WTC11 (cell line): ENCODE measurements at regions not wholly inside any gene's neighbourhood (a gene's known extent, or its start where the extent isn't known, plus 50 kb on each side); places are given as distances from the start of the nearest gene placed in this dataset.

ENCODE experiments used
- ATAC-seq: fragments of 200-7000 bp; cut with Tn5 transposase; 2 replicates; pipeline ENCODE4 v1.10.0; 2021; ENCODE audit warnings: mild to moderate bottlenecking, moderate library complexity
- CTCF ChIA-PET: fragments of 300-600 bp; sonication (Branson Sonifier 250); formaldehyde crosslinking; loops from one replicate; lab custom pipeline; 2021; ENCODE audit warnings: antibody characterized with exemption; lab: Charles Lee
- POLR2A ChIA-PET: fragments of 350-600 bp; sonication (Branson Sonifier 250); formaldehyde crosslinking; loops from one replicate; lab custom pipeline; 2021; ENCODE audit warnings: antibody characterized with exemption; lab: Charles Lee
- DNase-seq: peaks from one replicate; pipeline ENCODE4 v3.0.0; 2021; ENCODE audit warnings: low spot score
- H3K27ac Mint-ChIP-seq: 2 replicates; pipeline ENCODE4 v1.8.0; 2021; ENCODE audit warnings: mixed read lengths
- H3K27me3 Mint-ChIP-seq: 2 replicates; pipeline ENCODE4 v1.8.0; 2021; ENCODE audit warnings: low read depth, mild to moderate bottlenecking, moderate library complexity, mixed read lengths
- H3K36me3 Mint-ChIP-seq: 2 replicates; pipeline ENCODE4 v1.8.0; 2021; ENCODE audit warnings: mixed read lengths
- H3K4me1 Mint-ChIP-seq: 2 replicates; pipeline ENCODE4 v1.8.0; 2022; ENCODE audit warnings: mixed read lengths
- H3K4me3 Mint-ChIP-seq: 2 replicates; pipeline ENCODE4 v1.8.0; 2021; ENCODE audit warnings: mild to moderate bottlenecking, moderate library complexity, mixed read lengths
- H3K9me3 Mint-ChIP-seq: 2 replicates; pipeline ENCODE4 v1.8.0; 2021; ENCODE audit warnings: mixed read lengths
- ELF4 ChIP-seq: sonication (generic); formaldehyde crosslinking; IDR thresholded peaks from 2 replicates; pipeline ENCODE4 v1.8.1; 2022; ENCODE audit warnings: low read depth, mild to moderate bottlenecking, moderate library complexity, missing genetic modification reagents
- GABPB1 ChIP-seq: sonication (generic); formaldehyde crosslinking; IDR thresholded peaks from 2 replicates; pipeline ENCODE4 v1.8.1; 2023; ENCODE audit warnings: mild to moderate bottlenecking, missing genetic modification reagents
- MXD4 ChIP-seq: fragments of 250-450 bp; sonication (Bioruptor Pico); IDR thresholded peaks from 2 replicates; pipeline ENCODE4 v1.8.0; 2021; ENCODE audit warnings: mild to moderate bottlenecking, moderate library complexity, borderline replicate concordance
- MYBL2 ChIP-seq: sonication (generic); formaldehyde crosslinking; IDR thresholded peaks from 2 replicates; pipeline ENCODE4 v1.8.1; 2023; ENCODE audit warnings: mild to moderate bottlenecking, moderate library complexity, missing genetic modification reagents
- SMAD4 ChIP-seq: sonication (generic); formaldehyde crosslinking; IDR thresholded peaks from 2 replicates; pipeline ENCODE4 v1.8.0; 2022; ENCODE audit warnings: mild to moderate bottlenecking, missing genetic modification reagents
- TEAD1 ChIP-seq: sonication (generic); formaldehyde crosslinking; IDR thresholded peaks from 2 replicates; pipeline ENCODE4 v1.8.0; 2022; ENCODE audit warnings: mild to moderate bottlenecking, missing genetic modification reagents
- ZNF219 ChIP-seq: sonication (generic); formaldehyde crosslinking; IDR thresholded peaks from 2 replicates; pipeline ENCODE4 v1.8.0; 2023; ENCODE audit warnings: missing genetic modification reagents, mild to moderate bottlenecking, borderline replicate concordance
- ZNF396 ChIP-seq: fragments of 250-450 bp; sonication (Bioruptor Pico); IDR thresholded peaks from 2 replicates; pipeline ENCODE4 v1.8.0; 2021; ENCODE audit warnings: mild to moderate bottlenecking, moderate library complexity, borderline replicate concordance
- ZNF423 ChIP-seq: fragments of 250-450 bp; sonication (Bioruptor Pico); IDR thresholded peaks from 2 replicates; pipeline ENCODE4 v2.1.2; 2022; ENCODE audit warnings: mild to moderate bottlenecking, moderate library complexity
- TF ChIP-seq, protein P1 (sequence below): sonication (generic); formaldehyde crosslinking; IDR thresholded peaks from 2 replicates; pipeline ENCODE4 v1.8.1; 2022; ENCODE audit warnings: mild to moderate bottlenecking, missing genetic modification reagents, moderate library complexity, borderline replicate concordance
- TF ChIP-seq, protein P2 (sequence below): sonication (generic); formaldehyde crosslinking; IDR thresholded peaks from 2 replicates; pipeline ENCODE4 v1.8.0; 2022; ENCODE audit warnings: mild to moderate bottlenecking, missing genetic modification reagents
- TF ChIP-seq, protein P3 (sequence below): sonication (generic); formaldehyde crosslinking; IDR thresholded peaks from 2 replicates; pipeline ENCODE4 v1.8.1; 2023; ENCODE audit warnings: mild to moderate bottlenecking, missing genetic modification reagents
- TF ChIP-seq, protein P4 (sequence below): sonication (generic); formaldehyde crosslinking; conservative IDR thresholded peaks from 2 replicates; pipeline ENCODE4 v1.8.1; 2023; ENCODE audit warnings: mild to moderate bottlenecking, low read depth, missing genetic modification reagents, moderate library complexity
- TF ChIP-seq, protein P5 (sequence below): sonication (generic); formaldehyde crosslinking; IDR thresholded peaks from 2 replicates; pipeline ENCODE4 v1.8.1; 2022; ENCODE audit warnings: low read depth, missing genetic modification reagents, borderline replicate concordance

DNA sequence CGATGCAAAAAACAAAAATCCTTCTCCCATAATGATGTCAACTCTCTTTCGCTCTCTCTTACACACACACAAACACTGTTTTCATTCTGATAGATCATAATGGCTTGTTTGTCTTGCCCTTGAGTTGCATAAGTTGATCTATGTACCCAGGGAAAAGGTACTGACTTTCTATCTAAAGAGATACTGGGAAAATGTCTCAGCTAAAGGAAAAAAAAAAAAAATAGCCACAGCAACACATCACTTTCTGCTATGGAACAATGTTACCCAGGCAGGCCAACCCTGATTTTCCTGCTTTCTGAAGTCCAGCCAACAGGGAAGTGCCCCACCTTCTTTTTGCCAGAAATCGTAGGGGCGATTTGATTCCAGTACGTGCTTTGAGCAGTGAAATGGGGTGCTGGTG is 212.6 kb upstream of the ACTBL2 start:
- no peaks in the 10 kb centered on the region for H3K9me3 Mint-ChIP-seq
- POLR2A ChIA-PET, result no interaction called here

DNA sequence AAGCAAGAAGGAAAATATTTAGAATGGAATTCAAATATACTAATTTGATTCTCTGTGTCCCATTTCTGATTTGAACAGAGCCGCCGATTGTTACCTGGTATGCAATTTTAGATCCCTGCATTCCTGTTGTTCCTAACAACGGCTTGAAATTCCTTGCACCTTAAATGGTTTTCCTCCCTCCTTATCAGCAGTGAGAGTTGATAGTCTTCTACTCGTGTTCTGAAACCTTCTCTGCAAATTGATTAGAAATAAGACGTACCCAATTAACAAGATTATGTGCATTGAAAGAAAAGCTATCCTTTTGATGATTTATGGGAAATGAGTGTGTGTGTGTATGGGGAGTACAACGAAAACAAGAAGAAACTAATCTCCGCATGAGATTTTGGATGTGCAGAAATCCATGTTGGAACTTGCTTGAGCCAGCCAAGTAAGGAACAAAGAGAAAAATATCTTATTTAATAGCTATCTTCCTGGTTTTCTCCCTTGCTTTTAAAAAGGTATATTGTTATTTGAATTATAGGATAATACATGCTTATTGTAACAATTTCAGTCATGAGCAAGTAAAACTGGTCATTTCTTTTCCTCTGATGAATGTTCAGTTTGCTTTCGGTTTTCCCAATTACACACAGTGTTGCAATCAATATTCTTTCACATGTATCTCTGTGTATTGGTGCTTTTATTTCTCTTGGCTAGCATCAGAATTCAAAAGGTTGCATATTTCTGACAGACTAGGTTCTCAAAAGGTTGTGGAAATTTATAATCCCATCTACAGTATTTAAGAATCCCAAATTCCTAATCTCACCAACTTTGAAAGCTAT is 211.1 kb upstream of the ACTBL2 start:
- ChIA-PET POLR2A (no interaction called here), CTCF (interaction anchor here (1.0 to 1.5 kb wide), 2 partner anchors 43 to 86 kb away, joined by 3 to 4 read pairs; no protein-coding TSS in a partner anchor)
- Mint-ChIP-seq H3K27ac (no peak overlapping the region), H3K4me3 (no peak overlapping the region), H3K4me1 (peaks cover 26% of the 10 kb centered on the region), H3K27me3 (no peaks in the 10 kb centered on the region), H3K9me3 (no peaks in the 10 kb centered on the region), H3K36me3 (no peaks in the 10 kb centered on the region)
- TF ChIP-seq, protein P1, sequence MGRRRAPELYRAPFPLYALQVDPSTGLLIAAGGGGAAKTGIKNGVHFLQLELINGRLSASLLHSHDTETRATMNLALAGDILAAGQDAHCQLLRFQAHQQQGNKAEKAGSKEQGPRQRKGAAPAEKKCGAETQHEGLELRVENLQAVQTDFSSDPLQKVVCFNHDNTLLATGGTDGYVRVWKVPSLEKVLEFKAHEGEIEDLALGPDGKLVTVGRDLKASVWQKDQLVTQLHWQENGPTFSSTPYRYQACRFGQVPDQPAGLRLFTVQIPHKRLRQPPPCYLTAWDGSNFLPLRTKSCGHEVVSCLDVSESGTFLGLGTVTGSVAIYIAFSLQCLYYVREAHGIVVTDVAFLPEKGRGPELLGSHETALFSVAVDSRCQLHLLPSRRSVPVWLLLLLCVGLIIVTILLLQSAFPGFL (CRISPR knock-in tag), result no peak
- no peak for TF ChIP-seq ZNF396
- no peak for TF ChIP-seq ELF4 (CRISPR knock-in tag)
- no peak for TF ChIP-seq GABPB1 (CRISPR knock-in tag)
- no peak for TF ChIP-seq ZNF219 (CRISPR knock-in tag)
- TF ChIP-seq SMAD4 (CRISPR knock-in tag), result no peak
- TF ChIP-seq, protein P2, sequence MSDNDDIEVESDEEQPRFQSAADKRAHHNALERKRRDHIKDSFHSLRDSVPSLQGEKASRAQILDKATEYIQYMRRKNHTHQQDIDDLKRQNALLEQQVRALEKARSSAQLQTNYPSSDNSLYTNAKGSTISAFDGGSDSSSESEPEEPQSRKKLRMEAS (CRISPR knock-in tag), result no peak
- TF ChIP-seq, protein P3, sequence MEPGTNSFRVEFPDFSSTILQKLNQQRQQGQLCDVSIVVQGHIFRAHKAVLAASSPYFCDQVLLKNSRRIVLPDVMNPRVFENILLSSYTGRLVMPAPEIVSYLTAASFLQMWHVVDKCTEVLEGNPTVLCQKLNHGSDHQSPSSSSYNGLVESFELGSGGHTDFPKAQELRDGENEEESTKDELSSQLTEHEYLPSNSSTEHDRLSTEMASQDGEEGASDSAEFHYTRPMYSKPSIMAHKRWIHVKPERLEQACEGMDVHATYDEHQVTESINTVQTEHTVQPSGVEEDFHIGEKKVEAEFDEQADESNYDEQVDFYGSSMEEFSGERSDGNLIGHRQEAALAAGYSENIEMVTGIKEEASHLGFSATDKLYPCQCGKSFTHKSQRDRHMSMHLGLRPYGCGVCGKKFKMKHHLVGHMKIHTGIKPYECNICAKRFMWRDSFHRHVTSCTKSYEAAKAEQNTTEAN (CRISPR knock-in tag), result no peak
- TF ChIP-seq MXD4 (CRISPR knock-in tag), result no peak
- no peak for TF ChIP-seq MYBL2
- no peak for TF ChIP-seq ZNF423
- TF ChIP-seq, protein P4, sequence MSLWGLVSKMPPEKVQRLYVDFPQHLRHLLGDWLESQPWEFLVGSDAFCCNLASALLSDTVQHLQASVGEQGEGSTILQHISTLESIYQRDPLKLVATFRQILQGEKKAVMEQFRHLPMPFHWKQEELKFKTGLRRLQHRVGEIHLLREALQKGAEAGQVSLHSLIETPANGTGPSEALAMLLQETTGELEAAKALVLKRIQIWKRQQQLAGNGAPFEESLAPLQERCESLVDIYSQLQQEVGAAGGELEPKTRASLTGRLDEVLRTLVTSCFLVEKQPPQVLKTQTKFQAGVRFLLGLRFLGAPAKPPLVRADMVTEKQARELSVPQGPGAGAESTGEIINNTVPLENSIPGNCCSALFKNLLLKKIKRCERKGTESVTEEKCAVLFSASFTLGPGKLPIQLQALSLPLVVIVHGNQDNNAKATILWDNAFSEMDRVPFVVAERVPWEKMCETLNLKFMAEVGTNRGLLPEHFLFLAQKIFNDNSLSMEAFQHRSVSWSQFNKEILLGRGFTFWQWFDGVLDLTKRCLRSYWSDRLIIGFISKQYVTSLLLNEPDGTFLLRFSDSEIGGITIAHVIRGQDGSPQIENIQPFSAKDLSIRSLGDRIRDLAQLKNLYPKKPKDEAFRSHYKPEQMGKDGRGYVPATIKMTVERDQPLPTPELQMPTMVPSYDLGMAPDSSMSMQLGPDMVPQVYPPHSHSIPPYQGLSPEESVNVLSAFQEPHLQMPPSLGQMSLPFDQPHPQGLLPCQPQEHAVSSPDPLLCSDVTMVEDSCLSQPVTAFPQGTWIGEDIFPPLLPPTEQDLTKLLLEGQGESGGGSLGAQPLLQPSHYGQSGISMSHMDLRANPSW (CRISPR knock-in tag), result no peak
- no peak for TF ChIP-seq TEAD1
- DNase-seq (no peak), ATAC-seq (no peak)

More for the DNA sequence above, 212.6 kb upstream of the ACTBL2 start:
- TF ChIP-seq, protein P5, sequence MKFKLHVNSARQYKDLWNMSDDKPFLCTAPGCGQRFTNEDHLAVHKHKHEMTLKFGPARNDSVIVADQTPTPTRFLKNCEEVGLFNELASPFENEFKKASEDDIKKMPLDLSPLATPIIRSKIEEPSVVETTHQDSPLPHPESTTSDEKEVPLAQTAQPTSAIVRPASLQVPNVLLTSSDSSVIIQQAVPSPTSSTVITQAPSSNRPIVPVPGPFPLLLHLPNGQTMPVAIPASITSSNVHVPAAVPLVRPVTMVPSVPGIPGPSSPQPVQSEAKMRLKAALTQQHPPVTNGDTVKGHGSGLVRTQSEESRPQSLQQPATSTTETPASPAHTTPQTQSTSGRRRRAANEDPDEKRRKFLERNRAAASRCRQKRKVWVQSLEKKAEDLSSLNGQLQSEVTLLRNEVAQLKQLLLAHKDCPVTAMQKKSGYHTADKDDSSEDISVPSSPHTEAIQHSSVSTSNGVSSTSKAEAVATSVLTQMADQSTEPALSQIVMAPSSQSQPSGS (CRISPR knock-in tag), result no peak
- peak; percentile 54; the same call in 1 of the 2 replicates for TF ChIP-seq GABPB1 (CRISPR knock-in tag)
- Mint-ChIP-seq H3K4me1 (peaks cover 34% of the 10 kb centered on the region), H3K27ac (no peak overlapping the region), H3K36me3 (no peaks in the 10 kb centered on the region), H3K4me3 (no peak overlapping the region), H3K27me3 (no peaks in the 10 kb centered on the region)
- ATAC-seq, result no peak
- no peak for DNase-seq
- CTCF ChIA-PET, result interaction anchor here (1.5 kb wide), 1 partner anchor 45 kb away, joined by 4 read pairs; no protein-coding TSS in a partner anchor
